HepG2 (cell line): ENCODE measurements at regions not wholly inside any gene's neighbourhood (a gene's known extent, or its start where the extent isn't known, plus 50 kb on each side); places are given as distances from the start of the nearest gene placed in this dataset.

ENCODE experiments used
- AGO2 ChIP-seq: fragments of 200-400 bp; formaldehyde crosslinking; optimal IDR thresholded peaks from 2 replicates; pipeline ENCODE3; 2017; ENCODE audit warnings: mild to moderate bottlenecking, low read depth, low read length, moderate library complexity
- ARID5B ChIP-seq: IDR thresholded peaks from 2 replicates; pipeline ENCODE4 v1.4.0; 2020; ENCODE audit warnings: mild to moderate bottlenecking, missing genetic modification reagents
- CBFB ChIP-seq: sonication (generic); formaldehyde crosslinking; IDR thresholded peaks from 2 replicates; pipeline ENCODE4 v1.4.0; 2020; ENCODE audit warnings: missing genetic modification reagents
- CEBPB ChIP-seq: IDR thresholded peaks from 2 replicates; pipeline ENCODE4 v1.6.1; 2011; ENCODE audit warnings: low read depth, low read length, improper control_type of control experiment, borderline replicate concordance
- ETV5 ChIP-seq: IDR thresholded peaks from 2 replicates; pipeline ENCODE4 v1.6.1; 2018; ENCODE audit warnings: missing biosample characterization, missing genetic modification reagents, inconsistent platforms, borderline replicate concordance
- FOSL2 ChIP-seq: sonication (generic); formaldehyde crosslinking; IDR thresholded peaks from 2 replicates; pipeline ENCODE4 v1.4.0; 2020; ENCODE audit warnings: missing genetic modification reagents
- GATA4 ChIP-seq: sonication (generic); IDR thresholded peaks from 2 replicates; pipeline ENCODE4 v1.6.1; 2016; ENCODE audit warnings: antibody characterized with exemption, low read depth, borderline replicate concordance
- HMG20A ChIP-seq: IDR thresholded peaks from 2 replicates; pipeline ENCODE4 v1.6.1; 2016; ENCODE audit warnings: borderline replicate concordance
- HOXA7 ChIP-seq: sonication (generic); formaldehyde crosslinking; IDR thresholded peaks from 2 replicates; pipeline ENCODE4 v1.8.1; 2022; ENCODE audit warnings: mild to moderate bottlenecking, missing genetic modification reagents, moderate library complexity
- KLF12 ChIP-seq: sonication (generic); formaldehyde crosslinking; IDR thresholded peaks from 2 replicates; pipeline ENCODE4 v1.4.0; 2020; ENCODE audit warnings: missing genetic modification reagents, borderline replicate concordance
- NONO ChIP-seq, 2 experiments: fragments of 450-650 bp in 1 of 2; sonication (generic) in 1 of 2; formaldehyde crosslinking in 1 of 2; IDR thresholded peaks in 1 of 2; conservative IDR thresholded peaks in 1 of 2; 2 replicates each; pipeline versions ENCODE4 v1.6.1 to v1.8.0; 2017 to 2022; ENCODE audit warnings: mild to moderate bottlenecking in 1 of 2, missing genetic modification reagents in 1 of 2, moderate library complexity in 1 of 2
- ONECUT2 ChIP-seq: sonication (generic); formaldehyde crosslinking; IDR thresholded peaks from 2 replicates; pipeline ENCODE4 v1.4.0; 2020; ENCODE audit warnings: missing genetic modification reagents
- RBFOX2 ChIP-seq: fragments of 200-400 bp; formaldehyde crosslinking; IDR thresholded peaks from 2 replicates; pipeline ENCODE4 v1.6.1; 2017; ENCODE audit warnings: low read depth, mild to moderate bottlenecking, low read length
- RFX5 ChIP-seq: IDR thresholded peaks from 2 replicates; pipeline ENCODE4 v1.6.1; 2011; ENCODE audit warnings: low read depth, low read length, improper control_type of control experiment
- SPEN ChIP-seq: sonication (generic); formaldehyde crosslinking; IDR thresholded peaks from 2 replicates; pipeline ENCODE4 v1.5.1; 2020; ENCODE audit warnings: low read depth, mild to moderate bottlenecking, missing genetic modification reagents
- SSRP1 ChIP-seq: IDR thresholded peaks from 2 replicates; pipeline ENCODE4 v1.6.1; 2016; ENCODE audit warnings: control low read depth
- TCF7 ChIP-seq: sonication (generic); IDR thresholded peaks from 2 replicates; pipeline ENCODE4 v1.6.1; 2016; ENCODE audit warnings: antibody characterized with exemption, low read depth
- ZBTB7B ChIP-seq: sonication (generic); formaldehyde crosslinking; IDR thresholded peaks from 2 replicates; pipeline ENCODE4 v1.4.0; 2020; ENCODE audit warnings: missing genetic modification reagents
- ZNF367 ChIP-seq: sonication (generic); formaldehyde crosslinking; IDR thresholded peaks from 2 replicates; pipeline ENCODE4 v1.4.0; 2020; ENCODE audit warnings: missing genetic modification reagents, borderline replicate concordance
- ZNF383 ChIP-seq: sonication (generic); formaldehyde crosslinking; IDR thresholded peaks from 2 replicates; pipeline ENCODE4 v1.4.0; 2020; ENCODE audit warnings: missing genetic modification reagents, mild to moderate bottlenecking, borderline replicate concordance
- ZNF605 ChIP-seq: sonication (generic); formaldehyde crosslinking; IDR thresholded peaks from 2 replicates; pipeline ENCODE4 v1.8.0; 2022; ENCODE audit warnings: mild to moderate bottlenecking, missing genetic modification reagents
- ZNF652 ChIP-seq: IDR thresholded peaks from 2 replicates; pipeline ENCODE4 v1.6.1; 2016; ENCODE audit warnings: low read depth, borderline replicate concordance
- ZNF775 ChIP-seq: sonication (generic); formaldehyde crosslinking; IDR thresholded peaks from 2 replicates; pipeline ENCODE4 v1.4.0; 2020; ENCODE audit warnings: missing genetic modification reagents, mild to moderate bottlenecking, moderate library complexity, borderline replicate concordance
- ZSCAN29 ChIP-seq: sonication (generic); formaldehyde crosslinking; conservative IDR thresholded peaks from 2 replicates; pipeline ENCODE4 v1.4.0; 2020; ENCODE audit warnings: mild to moderate bottlenecking, missing genetic modification reagents
- ZSCAN31 ChIP-seq: sonication (generic); formaldehyde crosslinking; IDR thresholded peaks from 2 replicates; pipeline ENCODE4 v1.5.0; 2020; ENCODE audit warnings: low read depth, mild to moderate bottlenecking, missing genetic modification reagents
- TF ChIP-seq, protein P1 (sequence below): sonication (generic); IDR thresholded peaks from 2 replicates; pipeline ENCODE4 v1.6.1; 2016; ENCODE audit warnings: low read depth, borderline replicate concordance
- TF ChIP-seq, protein P2 (sequence below): sonication (generic); formaldehyde crosslinking; IDR thresholded peaks from 2 replicates; pipeline ENCODE4 v1.4.0; 2020; ENCODE audit warnings: mild to moderate bottlenecking, low read depth, missing genetic modification reagents

- TF ChIP-seq ZBTB7B (no peak), SSRP1 (CRISPR knock-in tag) (peak; percentile 90), GATA4 (0 out of 2 replicates have a peak, but pooled peaks have one; percentile 30), HMG20A (CRISPR knock-in tag) (peak; percentile 51; the same call in 1 of the 2 replicates), CBFB (CRISPR knock-in tag) (no peak), SPEN (CRISPR knock-in tag) (no peak), RFX5 (no peak), NONO (IDR thresholded peaks at IDR 0.05) (no peak), NONO (CRISPR knock-in tag; conservative IDR thresholded peaks at IDR 0.05) (no peak), ZSCAN29 (CRISPR knock-in tag) (0 out of 2 replicates have a peak, but pooled peaks have one; percentile 5), ZNF383 (CRISPR knock-in tag) (no peak), CEBPB (peak; percentile 81; the same call in 1 of the 2 replicates), ZNF652 (CRISPR knock-in tag) (0 out of 2 replicates have a peak, but pooled peaks have one; percentile 50), ZNF605 (no peak), TCF7 (peak; percentile 59; the same call in 1 of the 2 replicates), ONECUT2 (peak; percentile 79), ZSCAN31 (CRISPR knock-in tag) (0 out of 2 replicates have a peak, but pooled peaks have one; percentile 46), RBFOX2 (peak; percentile 70), ZNF367 (CRISPR knock-in tag) (no peak), ETV5 (CRISPR knock-in tag) (peak; percentile 70), KLF12 (CRISPR knock-in tag) (no peak), AGO2 (peak; percentile 19), HOXA7 (no peak), ZNF775 (CRISPR knock-in tag) (no peak), ARID5B (CRISPR knock-in tag) (peak; percentile 63), FOSL2 (peak; percentile 73)
- TF ChIP-seq, protein P1, sequence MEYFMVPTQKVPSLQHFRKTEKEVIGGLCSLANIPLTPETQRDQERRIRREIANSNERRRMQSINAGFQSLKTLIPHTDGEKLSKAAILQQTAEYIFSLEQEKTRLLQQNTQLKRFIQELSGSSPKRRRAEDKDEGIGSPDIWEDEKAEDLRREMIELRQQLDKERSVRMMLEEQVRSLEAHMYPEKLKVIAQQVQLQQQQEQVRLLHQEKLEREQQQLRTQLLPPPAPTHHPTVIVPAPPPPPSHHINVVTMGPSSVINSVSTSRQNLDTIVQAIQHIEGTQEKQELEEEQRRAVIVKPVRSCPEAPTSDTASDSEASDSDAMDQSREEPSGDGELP, result peak; percentile 72
- TF ChIP-seq, protein P2, sequence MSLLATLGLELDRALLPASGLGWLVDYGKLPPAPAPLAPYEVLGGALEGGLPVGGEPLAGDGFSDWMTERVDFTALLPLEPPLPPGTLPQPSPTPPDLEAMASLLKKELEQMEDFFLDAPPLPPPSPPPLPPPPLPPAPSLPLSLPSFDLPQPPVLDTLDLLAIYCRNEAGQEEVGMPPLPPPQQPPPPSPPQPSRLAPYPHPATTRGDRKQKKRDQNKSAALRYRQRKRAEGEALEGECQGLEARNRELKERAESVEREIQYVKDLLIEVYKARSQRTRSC (CRISPR knock-in tag), result no peak
Observed at GRCh38 chr1:88175120-88175630, 508.9 kb upstream of the PKN2 start (continued).
